Esophagus muscularis mucosa (tissue), 3 donors: ENCODE measurements at regions not wholly inside any gene's neighbourhood (a gene's known extent, or its start where the extent isn't known, plus 50 kb on each side); places are given as distances from the start of the nearest gene placed in this dataset.

Experiments used
- CTCF ChIP-seq, 3 experiments: fragments of 200-600 bp in 2 of 3; fragments of 450-650 bp in 1 of 3; sonication (generic) in 2 of 3; IDR thresholded peaks; one replicate each; pipeline ENCODE4 v1.5.1; 2017 to 2019; ENCODE audit warnings: antibody characterized with exemption in 3 of 3, mild to moderate bottlenecking in 2 of 3, moderate library complexity in 1 of 3
- EP300 ChIP-seq: sonication (generic); formaldehyde crosslinking; IDR thresholded peaks from one replicate; pipeline ENCODE4 v1.6.1; 2017; ENCODE audit warnings: antibody characterized with exemption

- no peak for TF ChIP-seq EP300
- TF ChIP-seq CTCF (IDR thresholded peaks at IDR 0.05), result no peak
These were observed 217.0 kb downstream of the FIGN start for GRCh38 chr2:163518762-163519161.
